Prostate gland (tissue), 2 donors: ENCODE measurements at regions not wholly inside any gene's neighbourhood (a gene's known extent, or its start where the extent isn't known, plus 50 kb on each side); places are given as distances from the start of the nearest gene placed in this dataset.

Experiments
- DNase-seq: peaks from one replicate; pipeline ENCODE4 v3.0.0-alpha.2; 2019; ENCODE audit warnings: low spot score
- H3K27ac ChIP-seq, 2 donors: fragments of 200-600 bp; sonication (generic); 2 replicates each; pipeline ENCODE4 v1.5.1; 2017 to 2019
- H3K27me3 ChIP-seq: fragments of 200-600 bp; sonication (generic); replicated peaks from 2 replicates; pipeline ENCODE4 v1.5.1; 2019; ENCODE audit not compliant: insufficient read depth
- H3K36me3 ChIP-seq, 2 donors: fragments of 200-600 bp; sonication (generic); 1 replicate in 1 of 2; 2 replicates in 1 of 2; pipeline versions ENCODE4 v1.5.1 to v1.8.1; 2017 to 2019
- H3K4me1 ChIP-seq: fragments of 200-600 bp; sonication (generic); replicated peaks from 2 replicates; pipeline ENCODE4 v1.5.1; 2019
- H3K4me3 ChIP-seq, 2 donors: fragments of 200-600 bp; sonication (generic); 2 replicates each; pipeline ENCODE4 v1.5.1; 2017 to 2019
- H3K9me3 ChIP-seq: fragments of 200-600 bp; sonication (generic); 2 replicates; pipeline ENCODE4 v1.5.1; 2017
- POLR2A ChIP-seq: fragments of 450-650 bp; IDR thresholded peaks from one replicate; pipeline ENCODE4 v1.6.1; 2016; ENCODE audit warnings: antibody characterized with exemption, mild to moderate bottlenecking
- POLR2AphosphoS5 ChIP-seq: sonication (generic); formaldehyde crosslinking; IDR thresholded peaks from one replicate; pipeline ENCODE4 v1.6.1; 2017; ENCODE audit warnings: antibody characterized with exemption
- WGBS: methylation state at CpG from one replicate; pipeline ENCODE4 v1.1.5; 2018; 5-methylcytosine and 5-hydroxymethylcytosine counted together
- intact Hi-C: fragments of 100-400 bp; cut with DNase I; formaldehyde crosslinking; loops from one replicate; pipeline ENCODE4 v1.14.2; 2022
- TF ChIP-seq, protein P1 (sequence below), 4 experiments: fragments of 200-600 bp in 2 of 4; fragments of 450-650 bp in 2 of 4; sonication (generic) in 2 of 4; IDR thresholded peaks; 1 replicate in 3 of 4; 2 replicates in 1 of 4; pipeline ENCODE4 v1.5.1; 2016 to 2019; ENCODE audit warnings: antibody characterized with exemption in 4 of 4, mild to moderate bottlenecking in 2 of 4, moderate library complexity in 2 of 4

DNA sequence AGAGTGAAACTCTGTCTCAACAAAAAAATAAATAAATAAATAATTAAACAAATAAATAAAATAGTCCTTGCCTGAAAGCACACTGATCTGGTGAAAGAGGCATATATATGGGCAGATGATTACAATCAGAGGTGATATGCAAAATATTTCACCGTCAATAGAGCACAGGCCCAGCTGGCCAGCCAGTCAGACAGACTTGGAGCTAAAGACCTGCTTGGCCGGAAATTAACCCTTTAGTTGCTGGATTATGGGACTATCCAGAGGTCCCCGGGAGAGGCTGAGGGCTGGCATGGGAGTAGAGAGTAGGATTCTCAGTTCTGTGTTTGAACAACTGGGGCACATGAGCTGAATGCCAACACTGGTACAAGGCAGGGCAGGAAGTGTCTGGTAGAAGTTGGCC is 59.1 kb upstream of the CTNNB1 start:
- Histone ChIP-seq H3K27ac (no peak overlapping the region), H3K36me3 (no peaks in the 10 kb centered on the region), H3K4me1 (no peaks in the 10 kb centered on the region), H3K27me3 (no peaks in the 10 kb centered on the region), H3K4me3 (no peak overlapping the region), H3K9me3 (no peaks in the 10 kb centered on the region)
- TF ChIP-seq, protein P1, sequence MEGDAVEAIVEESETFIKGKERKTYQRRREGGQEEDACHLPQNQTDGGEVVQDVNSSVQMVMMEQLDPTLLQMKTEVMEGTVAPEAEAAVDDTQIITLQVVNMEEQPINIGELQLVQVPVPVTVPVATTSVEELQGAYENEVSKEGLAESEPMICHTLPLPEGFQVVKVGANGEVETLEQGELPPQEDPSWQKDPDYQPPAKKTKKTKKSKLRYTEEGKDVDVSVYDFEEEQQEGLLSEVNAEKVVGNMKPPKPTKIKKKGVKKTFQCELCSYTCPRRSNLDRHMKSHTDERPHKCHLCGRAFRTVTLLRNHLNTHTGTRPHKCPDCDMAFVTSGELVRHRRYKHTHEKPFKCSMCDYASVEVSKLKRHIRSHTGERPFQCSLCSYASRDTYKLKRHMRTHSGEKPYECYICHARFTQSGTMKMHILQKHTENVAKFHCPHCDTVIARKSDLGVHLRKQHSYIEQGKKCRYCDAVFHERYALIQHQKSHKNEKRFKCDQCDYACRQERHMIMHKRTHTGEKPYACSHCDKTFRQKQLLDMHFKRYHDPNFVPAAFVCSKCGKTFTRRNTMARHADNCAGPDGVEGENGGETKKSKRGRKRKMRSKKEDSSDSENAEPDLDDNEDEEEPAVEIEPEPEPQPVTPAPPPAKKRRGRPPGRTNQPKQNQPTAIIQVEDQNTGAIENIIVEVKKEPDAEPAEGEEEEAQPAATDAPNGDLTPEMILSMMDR (IDR thresholded peaks at IDR 0.05) = no peak
- TF ChIP-seq POLR2A (no peak), POLR2AphosphoS5 (no peak)
- intact Hi-C loops = no loop called here
- WGBS = 57% methylated on average over 3 of the region's 3 CpGs
- DNase-seq = no peak

GRCh38 chr3:41141433-41142167 is 57.7 kb upstream of the CTNNB1 start:
- H3K4me1 ChIP-seq = no peaks in the 10 kb centered on the region
- TF ChIP-seq, protein P1 (IDR thresholded peaks at IDR 0.05) = no peak
- TF ChIP-seq POLR2A (no peak), POLR2AphosphoS5 (no peak)
- H3K27me3 ChIP-seq = no peaks in the 10 kb centered on the region
- H3K9me3 ChIP-seq = no peaks in the 10 kb centered on the region
- intact Hi-C loops = no loop called here
- H3K4me3 ChIP-seq = no peak overlapping the region
- no peak overlapping the region for H3K27ac ChIP-seq
- WGBS = 64% methylated on average over 7 of the region's 7 CpGs
- no peak for DNase-seq
- no peaks in the 10 kb centered on the region for H3K36me3 ChIP-seq

DNA sequence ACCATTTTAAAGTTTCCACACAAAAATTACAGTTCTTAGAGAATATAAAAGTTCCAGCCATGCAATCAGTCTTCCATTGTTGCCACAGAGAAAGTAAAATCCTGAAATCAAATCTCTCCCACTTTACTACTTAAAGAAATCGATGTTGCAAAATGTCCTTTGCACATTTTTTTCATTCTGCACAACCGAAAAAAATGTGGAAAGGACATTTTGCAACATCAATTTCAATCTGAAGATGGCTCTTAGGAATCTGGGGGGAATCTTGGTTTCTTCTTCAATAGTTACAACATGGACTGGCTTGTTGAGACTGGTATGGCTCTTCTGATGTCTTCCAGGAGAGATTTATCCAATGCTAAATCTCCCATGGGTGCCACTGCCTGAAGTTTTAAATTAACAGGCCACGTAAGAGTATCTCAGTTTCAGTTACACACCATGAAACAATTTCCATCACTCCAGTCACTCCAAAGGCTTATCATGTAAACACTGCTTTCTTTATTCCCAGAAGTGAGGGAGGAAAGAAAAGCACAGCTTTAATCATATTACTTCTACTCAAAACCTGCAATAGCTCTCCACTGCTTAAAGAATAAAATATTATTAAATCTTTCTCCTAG is 55.8 kb upstream of the CTNNB1 start:
- no peak overlapping the region for H3K4me3 ChIP-seq
- 85% methylated on average over 3 of the region's 3 CpGs for WGBS
- intact Hi-C loops = no loop called here
- H3K36me3 ChIP-seq = no peaks in the 10 kb centered on the region
- no peak for DNase-seq
- no peaks in the 10 kb centered on the region for H3K27me3 ChIP-seq
- no peaks in the 10 kb centered on the region for H3K9me3 ChIP-seq
- TF ChIP-seq POLR2AphosphoS5 (no peak), POLR2A (no peak)
- TF ChIP-seq, protein P1 (IDR thresholded peaks at IDR 0.05) = no peak
- H3K4me1 ChIP-seq = no peaks in the 10 kb centered on the region
- H3K27ac ChIP-seq = no peak overlapping the region

GRCh38 chr3:41144631-41145030 is 54.7 kb upstream of the CTNNB1 start:
- intact Hi-C loops = no loop called here
- WGBS = 57% methylated on average over 1 of the region's 1 CpG
- no peak for DNase-seq

More at GRCh38 chr3:41144631-41145030, 54.7 kb upstream of the CTNNB1 start:
- Histone ChIP-seq H3K9me3 (no peaks in the 10 kb centered on the region), H3K27me3 (no peaks in the 10 kb centered on the region), H3K36me3 (no peaks in the 10 kb centered on the region), H3K4me1 (no peaks in the 10 kb centered on the region), H3K27ac (no peak overlapping the region), H3K4me3 (no peak overlapping the region)
- TF ChIP-seq POLR2A = no peak
- TF ChIP-seq, protein P1 (IDR thresholded peaks at IDR 0.05) = no peak
- TF ChIP-seq POLR2AphosphoS5 = no peak
